Transverse colon (tissue), 4 donors: ENCODE measurements at regions not wholly inside any gene's neighbourhood (a gene's known extent, or its start where the extent isn't known, plus 50 kb on each side); places are given as distances from the start of the nearest gene placed in this dataset.

ENCODE experiments used
- DNase-seq: peaks from one replicate; pipeline ENCODE4 v3.0.0-alpha.2; 2019
- H3K27ac ChIP-seq, 4 donors: fragments of 200-600 bp; sonication (generic); 2 replicates each; pipeline ENCODE4 v1.5.1; 2016 to 2018; ENCODE audit warnings: inconsistent platforms in 4 of 4
- H3K27me3 ChIP-seq: fragments of 200-600 bp; sonication (generic); 2 replicates; pipeline ENCODE4 v1.5.1; 2017; ENCODE audit warnings: inconsistent platforms
- H3K36me3 ChIP-seq, 4 donors: fragments of 200-600 bp; sonication (generic); 2 replicates each; pipeline ENCODE4 v1.5.1; 2017 to 2019; ENCODE audit warnings: inconsistent platforms in 4 of 4
- H3K4me1 ChIP-seq, 4 donors: fragments of 200-600 bp; sonication (generic); 2 replicates each; pipeline ENCODE4 v1.5.1; 2017 to 2020; ENCODE audit warnings: inconsistent platforms in 4 of 4
- H3K4me3 ChIP-seq, 4 donors: fragments of 200-600 bp; sonication (generic); 1 replicate in 1 of 4; 2 replicates in 3 of 4; pipeline versions ENCODE4 v1.5.1 to v1.6.1; 2017 to 2019; ENCODE audit warnings: inconsistent platforms in 4 of 4
- H3K9me3 ChIP-seq, 2 donors: fragments of 200-600 bp; sonication (generic); 2 replicates each; pipeline ENCODE4 v1.5.1; 2017 to 2019; ENCODE audit warnings: inconsistent platforms in 2 of 2
- CTCF ChIP-seq, 5 experiments: fragments of 200-600 bp in 3 of 5; fragments of 450-650 bp in 2 of 5; sonication (generic) in 3 of 5; IDR thresholded peaks; 1 replicate in 2 of 5; 2 replicates in 3 of 5; pipeline ENCODE4 v1.5.1; 2016 to 2017; ENCODE audit warnings: antibody characterized with exemption in 5 of 5, inconsistent platforms in 3 of 5, mild to moderate bottlenecking in 2 of 5, moderate library complexity in 1 of 5
- EP300 ChIP-seq: sonication (generic); formaldehyde crosslinking; IDR thresholded peaks from one replicate; pipeline ENCODE4 v1.6.1; 2017; ENCODE audit warnings: antibody characterized with exemption, low read depth
- POLR2A ChIP-seq: fragments of 450-650 bp; IDR thresholded peaks from one replicate; pipeline ENCODE4 v1.6.1; 2016; ENCODE audit warnings: antibody characterized with exemption, mild to moderate bottlenecking, moderate library complexity
- POLR2AphosphoS5 ChIP-seq, 3 donors: sonication (generic); formaldehyde crosslinking; IDR thresholded peaks; one replicate each; pipeline ENCODE4 v1.6.1; 2016; ENCODE audit warnings: antibody characterized with exemption in 3 of 3
- WGBS, 2 donors: methylation state at CpG; one replicate each; pipeline ENCODE4 v1.1.5; 2018; ENCODE audit warnings: low coverage in 1 of 2; 5-methylcytosine and 5-hydroxymethylcytosine counted together
- in situ Hi-C, 4 donors: fragments of 200-750 bp; cut with MboI; loops; one replicate each; pipeline versions ENCODE4 v1.15.0 to v1.15.1; 2017; ENCODE audit warnings: low sequenced_read_pairs in 3 of 4, low pct_ligation_motif_present in 1 of 4, low pct_unique_long_range_greater_than_20kb in 1 of 4
- intact Hi-C: fragments of 100-400 bp; cut with DNase I; formaldehyde crosslinking; loops from one replicate; pipeline ENCODE4 v1.15.1; 2023; ENCODE audit warnings: low total_unique reads

DNA sequence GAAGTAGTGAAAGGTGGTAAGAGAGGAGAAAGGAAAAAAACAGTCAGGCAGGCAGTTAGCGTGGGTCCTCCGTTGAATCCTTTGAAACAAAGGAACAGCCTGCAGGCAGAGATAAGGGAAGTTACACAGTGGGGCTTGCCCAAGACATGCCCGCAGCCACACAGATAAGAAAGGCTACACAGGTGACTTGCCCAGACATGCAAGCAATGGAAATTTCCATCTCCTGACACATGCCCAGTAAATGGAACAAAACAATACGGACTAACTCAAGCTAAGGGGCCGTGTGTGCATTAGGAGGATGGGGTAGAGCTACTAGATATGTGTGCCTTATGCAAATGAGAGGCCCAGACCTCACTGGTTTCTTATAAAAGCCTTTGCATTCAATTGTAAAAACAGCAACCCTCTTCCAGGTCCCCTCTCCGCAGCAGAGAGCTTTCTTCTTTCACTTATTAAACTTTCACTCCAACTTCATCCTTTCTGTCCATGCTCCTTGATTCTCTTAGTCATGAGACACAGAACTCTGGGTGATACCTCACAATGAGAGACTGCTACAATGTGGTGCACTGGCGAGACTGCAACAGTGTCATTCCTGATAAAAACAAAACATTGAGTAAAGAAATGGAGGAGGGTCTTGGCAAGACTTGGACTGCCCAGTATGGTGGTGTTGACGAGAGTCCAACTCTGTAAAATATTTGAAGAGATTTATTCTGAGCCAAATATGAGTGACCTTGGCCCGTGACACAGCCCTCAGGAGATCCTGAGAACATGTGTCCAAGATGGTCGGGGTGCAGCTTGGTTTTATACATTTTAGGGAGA, 997.4 kb upstream of the PRKX start:
- TF ChIP-seq EP300 (no peak), CTCF (IDR thresholded peaks at IDR 0.05) (no peak), POLR2AphosphoS5 (IDR thresholded peaks at IDR 0.05) (no peak), POLR2A (no peak)
- no peaks in the 10 kb centered on the region for H3K9me3 ChIP-seq
- no peaks in the 10 kb centered on the region for H3K36me3 ChIP-seq
- no peak overlapping the region for H3K27ac ChIP-seq
- H3K4me3 ChIP-seq, result no peak overlapping the region
- in situ Hi-C loops (no loop called here), intact Hi-C loops (no loop called here)
- 62% methylated on average over 10 of the region's 10 CpGs; no CpG with 5 or more reads in 1 of the 2 donors for WGBS, 2 donors
- DNase-seq, result no peak
- no peaks in the 10 kb centered on the region for H3K4me1 ChIP-seq
- no peaks in the 10 kb centered on the region for H3K27me3 ChIP-seq

- WGBS, 2 donors, result 41 to 50% methylated on average over 2 to 4 of the region's 4 CpGs
- H3K27ac ChIP-seq, result no peak overlapping the region
- no peak for DNase-seq
Measured at GRCh38 chrX:4708970-4709760, 995.7 kb upstream of the PRKX start.

GRCh38 chrX:4706961-4707360, 993.5 kb upstream of the PRKX start:
- in situ Hi-C loops (no loop called here), intact Hi-C loops (no loop called here)
- H3K27me3 ChIP-seq, result no peaks in the 10 kb centered on the region
- no peaks in the 10 kb centered on the region for H3K36me3 ChIP-seq
- no peak overlapping the region for H3K27ac ChIP-seq
- H3K4me3 ChIP-seq, result no peak overlapping the region
- no peaks in the 10 kb centered on the region for H3K9me3 ChIP-seq
- no peak for DNase-seq
- WGBS, 2 donors, result 92% methylated on average over 7 of the region's 7 CpGs; no CpG with 5 or more reads in 1 of the 2 donors
- no peak for TF ChIP-seq POLR2A
- no peaks in the 10 kb centered on the region for H3K4me1 ChIP-seq

More at GRCh38 chrX:4708970-4709760, 995.7 kb upstream of the PRKX start:
- Histone ChIP-seq H3K4me1 (no peaks in the 10 kb centered on the region), H3K9me3 (no peaks in the 10 kb centered on the region), H3K4me3 (no peak overlapping the region), H3K36me3 (no peaks in the 10 kb centered on the region), H3K27me3 (no peaks in the 10 kb centered on the region)
- intact Hi-C loops (no loop called here), in situ Hi-C loops (no loop called here)
- TF ChIP-seq POLR2AphosphoS5 (IDR thresholded peaks at IDR 0.05), result no peak
- TF ChIP-seq EP300, result no peak
- no peak for TF ChIP-seq POLR2A
- no peak for TF ChIP-seq CTCF (IDR thresholded peaks at IDR 0.05)

DNA sequence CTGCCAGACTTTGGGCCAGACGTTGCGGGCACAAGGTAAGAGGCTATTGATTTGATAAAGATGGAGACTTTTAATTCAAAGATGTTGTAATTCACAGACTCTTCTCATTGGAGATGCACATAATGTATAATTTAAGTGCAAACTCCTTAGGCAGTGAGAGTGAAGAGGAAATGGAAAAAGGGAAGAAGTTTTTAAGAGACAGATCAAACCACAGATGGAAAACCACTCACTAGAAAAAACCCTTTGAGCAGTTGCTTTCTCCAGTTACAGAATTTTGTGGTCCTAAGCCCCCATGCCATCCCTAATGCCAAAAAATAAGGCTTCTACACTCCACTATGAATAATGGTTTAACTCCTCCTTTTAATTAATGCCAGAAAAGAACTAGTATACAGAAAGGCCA, 977.1 kb upstream of the PRKX start:
- intact Hi-C loops, result no loop called here
- no peak overlapping the region for H3K4me3 ChIP-seq
- WGBS, 2 donors, result 96% methylated on average over 2 of the region's 2 CpGs; no CpG with 5 or more reads in 1 of the 2 donors
- no peaks in the 10 kb centered on the region for H3K4me1 ChIP-seq
- no peaks in the 10 kb centered on the region for H3K9me3 ChIP-seq
- H3K27me3 ChIP-seq, result no peaks in the 10 kb centered on the region
- in situ Hi-C loops, result no loop called here
- H3K36me3 ChIP-seq, result no peaks in the 10 kb centered on the region
- H3K27ac ChIP-seq, result no peak overlapping the region
- TF ChIP-seq CTCF (IDR thresholded peaks at IDR 0.05), result no peak
- no peak for DNase-seq
